IMR-90 (cell line): ENCODE measurements at regions not wholly inside any gene's neighbourhood (a gene's known extent, or its start where the extent isn't known, plus 50 kb on each side); places are given as distances from the start of the nearest gene placed in this dataset.

Experiments used
- ATAC-seq: fragments of 200-7000 bp; cut with Tn5 transposase; 2 replicates; pipeline ENCODE4 v1.9.1; 2020; ENCODE audit warnings: low read depth, mild to moderate bottlenecking, moderate library complexity
- BruUV-seq: library from RNA; stranded (reverse); fragments of 400-500 nt; replicated peaks from 2 replicates; lab custom pipeline; 2021; lab: Mats Ljungman, UMichigan
- CTCF ChIA-PET: fragments of 300-600 bp; formaldehyde crosslinking; extraction: SDS; loops from one replicate; lab custom pipeline; 2021; ENCODE audit warnings: antibody characterized with exemption; lab: Yijun Ruan, JAX
- POLR2A ChIA-PET: fragments of 300-600 bp; sonication (Branson Sonifier 250); formaldehyde crosslinking; loops from one replicate; lab custom pipeline; 2022; ENCODE audit warnings: antibody characterized with exemption; ENCODE audit not compliant: unreplicated experiment; lab: Charles Lee
- DNase-seq: peaks from one replicate; pipeline ENCODE4 v3.0.0; 2013
- H2AFZ ChIP-seq: replicated peaks from 2 replicates; pipeline ENCODE3; 2013; ENCODE audit warnings: low read length, mild to moderate bottlenecking; ENCODE audit not compliant: poor library complexity
- H2AK5ac ChIP-seq: 2 replicates; pipeline ENCODE4 v1.6.1; 2013; ENCODE audit warnings: low read depth, low read length, inconsistent platforms
- H2AK9ac ChIP-seq: replicated peaks from 2 replicates; pipeline ENCODE3; 2013; ENCODE audit warnings: mild to moderate bottlenecking, low read depth, low read length, moderate library complexity; ENCODE audit not compliant: poor library complexity
- H2BK120ac ChIP-seq: 2 replicates; pipeline ENCODE4 v1.6.1; 2013; ENCODE audit warnings: low read depth, low read length, inconsistent platforms
- H2BK15ac ChIP-seq: 3 replicates; pipeline ENCODE4 v1.6.1; 2013; ENCODE audit warnings: low read depth, low read length, inconsistent platforms
- H2BK20ac ChIP-seq: 2 replicates; pipeline ENCODE4 v1.6.1; 2013; ENCODE audit warnings: low read depth, mild to moderate bottlenecking, inconsistent platforms, low read length, moderate library complexity
- H2BK5ac ChIP-seq: 2 replicates; pipeline ENCODE4 v1.6.1; 2013; ENCODE audit warnings: mild to moderate bottlenecking, low read depth, low read length, inconsistent platforms; ENCODE audit not compliant: poor library complexity, severe bottlenecking
- H3K14ac ChIP-seq: replicated peaks from 2 replicates; pipeline ENCODE4 v1.6.1; 2013; ENCODE audit warnings: low read depth, low read length, inconsistent platforms
- H3K18ac ChIP-seq: 2 replicates; pipeline ENCODE4 v1.6.1; 2013; ENCODE audit warnings: low read depth, low read length, control low read depth
- H3K23ac ChIP-seq: 2 replicates; pipeline ENCODE4 v1.6.1; 2013; ENCODE audit warnings: low read depth, low read length, inconsistent platforms
- H3K27ac ChIP-seq: 2 replicates; pipeline ENCODE4 v1.5.1; 2013; ENCODE audit warnings: mild to moderate bottlenecking, control low read depth, low read length; ENCODE audit not compliant: insufficient read depth
- H3K27me3 ChIP-seq: 2 replicates; pipeline ENCODE4 v1.6.1; 2013; ENCODE audit warnings: low read length; ENCODE audit not compliant: control insufficient read depth, insufficient read depth
- H3K36me3 ChIP-seq: 2 replicates; pipeline ENCODE4 v1.6.1; 2013; ENCODE audit warnings: low read length, mixed read lengths; ENCODE audit not compliant: control insufficient read depth, insufficient read depth
- H3K4ac ChIP-seq: 2 replicates; pipeline ENCODE4 v1.6.1; 2013; ENCODE audit warnings: low read depth, low read length, inconsistent platforms
- H3K4me1 ChIP-seq: 2 replicates; pipeline ENCODE4 v1.6.1; 2013; ENCODE audit warnings: low read length, mixed read lengths; ENCODE audit not compliant: control insufficient read depth, insufficient read depth
- H3K4me2 ChIP-seq: 2 replicates; pipeline ENCODE4 v1.6.1; 2013; ENCODE audit warnings: low read depth, mild to moderate bottlenecking, control low read depth, low read length, moderate library complexity
- H3K4me3 ChIP-seq: 2 replicates; pipeline ENCODE4 v1.5.1; 2013; ENCODE audit warnings: low read depth, mild to moderate bottlenecking, control low read depth, low read length, moderate library complexity; ENCODE audit not compliant: insufficient read depth
- H3K56ac ChIP-seq: 2 replicates; pipeline ENCODE4 v1.6.1; 2013; ENCODE audit warnings: low read length, inconsistent platforms; ENCODE audit not compliant: insufficient read depth; ENCODE audit errors: extremely low read depth
- H3K79me1 ChIP-seq, 2 experiments: 2 replicates each; pipeline ENCODE4 v1.6.1; 2013; ENCODE audit warnings: low read length in 2 of 2, inconsistent platforms in 1 of 2, low read depth in 1 of 2
- H3K9ac ChIP-seq: 2 replicates; pipeline ENCODE4 v1.6.1; 2013; ENCODE audit warnings: low read depth, low read length, control low read depth
- H3K9me1 ChIP-seq: 2 replicates; pipeline ENCODE4 v1.6.1; 2013; ENCODE audit warnings: low read length, inconsistent platforms; ENCODE audit not compliant: insufficient read depth
- H3K9me3 ChIP-seq: 2 replicates; pipeline ENCODE4 v1.6.1; 2013; ENCODE audit warnings: low read length; ENCODE audit not compliant: control insufficient read depth, insufficient read depth
- H4K20me1 ChIP-seq: 2 replicates; pipeline ENCODE4 v1.6.1; 2013; ENCODE audit warnings: low read length, inconsistent platforms; ENCODE audit not compliant: insufficient read depth
- H4K5ac ChIP-seq: 2 replicates; pipeline ENCODE4 v1.6.1; 2013; ENCODE audit warnings: mild to moderate bottlenecking, low read depth, low read length, control low read depth
- H4K8ac ChIP-seq, 2 experiments: 2 replicates each; pipeline ENCODE4 v1.6.1; 2013; ENCODE audit warnings: low read depth in 2 of 2, low read length in 2 of 2, control low read depth in 1 of 2, inconsistent platforms in 1 of 2
- H4K91ac ChIP-seq: 2 replicates; pipeline ENCODE4 v1.6.1; 2013; ENCODE audit warnings: low read depth, low read length, inconsistent platforms; ENCODE audit not compliant: insufficient read depth
- BHLHE40 ChIP-seq: fragments of 150-350 bp; IDR thresholded peaks from 2 replicates; pipeline ENCODE4 v1.6.1; 2016; ENCODE audit warnings: mild to moderate bottlenecking, low read depth, low read length
- CEBPB ChIP-seq: IDR thresholded peaks from 2 replicates; pipeline ENCODE4 v1.6.1; 2012; ENCODE audit warnings: low read depth, low read length, improper control_type of control experiment
- CHD1 ChIP-seq: IDR thresholded peaks from 2 replicates; pipeline ENCODE4 v1.6.1; 2012; ENCODE audit warnings: low read depth, low read length, improper control_type of control experiment
- ELK1 ChIP-seq: fragments of 150-350 bp; IDR thresholded peaks from 2 replicates; pipeline ENCODE4 v1.6.1; 2016; ENCODE audit warnings: low read depth, mild to moderate bottlenecking, low read length, moderate library complexity, borderline replicate concordance
- FOS ChIP-seq: fragments of 150-350 bp; IDR thresholded peaks from 2 replicates; pipeline ENCODE4 v1.6.1; 2016; ENCODE audit warnings: low read depth, low read length
- MAFK ChIP-seq: IDR thresholded peaks from 2 replicates; pipeline ENCODE4 v1.6.1; 2012; ENCODE audit warnings: low read depth, low read length, improper control_type of control experiment
- MAZ ChIP-seq: IDR thresholded peaks from 2 replicates; pipeline ENCODE4 v1.6.1; 2012; ENCODE audit warnings: low read depth, mild to moderate bottlenecking, low read length, improper control_type of control experiment, moderate library complexity, borderline replicate concordance
- MXI1 ChIP-seq: IDR thresholded peaks from 2 replicates; pipeline ENCODE4 v1.6.1; 2012; ENCODE audit warnings: low read depth, mild to moderate bottlenecking, low read length, moderate library complexity, borderline replicate concordance
- NFE2L2 ChIP-seq: fragments of 150-350 bp; IDR thresholded peaks from 2 replicates; pipeline ENCODE4 v1.6.1; 2016; ENCODE audit warnings: low read depth, mild to moderate bottlenecking, low read length
- POLR2A ChIP-seq: IDR thresholded peaks from 2 replicates; pipeline ENCODE4 v1.6.1; 2012; ENCODE audit warnings: mild to moderate bottlenecking, low read depth, low read length
- RAD21 ChIP-seq: IDR thresholded peaks from 2 replicates; pipeline ENCODE4 v1.6.1; 2012; ENCODE audit warnings: low read length, improper control_type of control experiment
- RCOR1 ChIP-seq: IDR thresholded peaks from 2 replicates; pipeline ENCODE4 v1.6.1; 2012; ENCODE audit warnings: mild to moderate bottlenecking, low read length, improper control_type of control experiment; ENCODE audit not compliant: insufficient replicate concordance
- RFX5 ChIP-seq: IDR thresholded peaks from 2 replicates; pipeline ENCODE4 v1.8.0; 2012; ENCODE audit warnings: low read depth, mild to moderate bottlenecking, low read length, moderate library complexity
- SMC3 ChIP-seq: fragments of 150-350 bp; IDR thresholded peaks from 2 replicates; pipeline ENCODE4 v1.6.1; 2016; ENCODE audit warnings: low read depth, mild to moderate bottlenecking, antibody characterized with exemption, low read length, moderate library complexity
- WGBS, 2 experiments: methylation state at CpG; one replicate each; pipeline versions ENCODE4 v1.1.5 to v1.1.7; 2013; ENCODE audit warnings: missing lambda C conversion rate in 2 of 2; ENCODE audit not compliant: insufficient read length in 1 of 2; ENCODE audit errors: extremely low coverage in 2 of 2; 5-methylcytosine and 5-hydroxymethylcytosine counted together
- dilution Hi-C: fragments of 300-500 bp; cut with HindIII; formaldehyde crosslinking; loops from one replicate; pipeline ENCODE4 v1.14.3; 2018; ENCODE audit warnings: low sequenced_read_pairs; ENCODE audit not compliant: unreplicated experiment
- in situ Hi-C: fragments of 300-500 bp; cut with MboI; formaldehyde crosslinking; loops from 3 replicates; pipeline ENCODE4 v1.14.3; 2019; ENCODE audit warnings: low sequenced_read_pairs, inconsistent platforms, mixed read lengths
- intact Hi-C: fragments of 100-400 bp; cut with micrococcal nuclease; formaldehyde crosslinking; loops from 2 replicates; pipeline ENCODE4 v1.10.0; 2022
- TF ChIP-seq, protein P1 (sequence below): conservative IDR thresholded peaks from 2 replicates; pipeline ENCODE4 v1.5.1; 2012; ENCODE audit warnings: mild to moderate bottlenecking, low read depth, low read length, improper control_type of control experiment
- TF ChIP-seq, protein P2 (sequence below): fragments of 150-350 bp; IDR thresholded peaks from 2 replicates; pipeline ENCODE4 v1.6.1; 2017; ENCODE audit warnings: mild to moderate bottlenecking, antibody characterized with exemption, low read length, low read depth

DNA sequence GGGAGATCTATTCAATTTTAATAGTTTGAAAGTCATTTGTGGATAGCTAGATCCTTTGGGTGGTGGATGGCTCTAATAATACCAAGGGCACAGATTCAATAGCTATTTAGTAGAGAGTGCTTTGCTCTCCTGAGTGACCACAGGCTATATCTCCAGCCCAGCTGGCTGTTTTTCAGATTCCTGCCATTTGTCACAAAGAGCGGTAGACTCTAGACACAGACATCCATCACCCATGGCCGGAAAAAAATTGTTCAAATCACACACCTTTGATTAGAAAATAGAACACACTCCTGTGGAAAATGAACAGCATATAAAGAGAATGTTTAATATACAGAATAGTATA lies 171.6 kb upstream of the MITF start:
- Histone ChIP-seq H3K14ac (no peak overlapping the region), H3K27ac (no peak overlapping the region), H4K91ac (no peak overlapping the region), H4K20me1 (no peaks in the 10 kb centered on the region), H2AK9ac (no peak overlapping the region), H3K36me3 (no peaks in the 10 kb centered on the region), H3K4ac (no peak overlapping the region), H2BK15ac (no peak overlapping the region), H3K18ac (no peak overlapping the region), H4K8ac (no peak overlapping the region), H2AK5ac (no peak overlapping the region), H3K27me3 (no peaks in the 10 kb centered on the region; the same call in 1 of the 2 replicates), H4K5ac (no peak overlapping the region), H3K79me1 (no peaks in the 10 kb centered on the region), H2BK5ac (no peak overlapping the region), H3K56ac (no peak overlapping the region), H3K23ac (no peak overlapping the region), H3K9ac (no peak overlapping the region), H3K9me3 (no peaks in the 10 kb centered on the region), H3K9me1 (no peaks in the 10 kb centered on the region), H2BK20ac (no peak overlapping the region), H2BK120ac (no peak overlapping the region), H3K4me3 (no peak overlapping the region), H3K4me2 (no peak overlapping the region), H2AFZ (no peak overlapping the region), H3K4me1 (no peaks in the 10 kb centered on the region)
- no peak for TF ChIP-seq SMC3
- no peak for TF ChIP-seq FOS
- TF ChIP-seq POLR2A = no peak
- TF ChIP-seq MXI1 = no peak
- no peak for TF ChIP-seq NFE2L2
- no peak for TF ChIP-seq MAFK
- TF ChIP-seq MAZ = no peak
- TF ChIP-seq, protein P1, sequence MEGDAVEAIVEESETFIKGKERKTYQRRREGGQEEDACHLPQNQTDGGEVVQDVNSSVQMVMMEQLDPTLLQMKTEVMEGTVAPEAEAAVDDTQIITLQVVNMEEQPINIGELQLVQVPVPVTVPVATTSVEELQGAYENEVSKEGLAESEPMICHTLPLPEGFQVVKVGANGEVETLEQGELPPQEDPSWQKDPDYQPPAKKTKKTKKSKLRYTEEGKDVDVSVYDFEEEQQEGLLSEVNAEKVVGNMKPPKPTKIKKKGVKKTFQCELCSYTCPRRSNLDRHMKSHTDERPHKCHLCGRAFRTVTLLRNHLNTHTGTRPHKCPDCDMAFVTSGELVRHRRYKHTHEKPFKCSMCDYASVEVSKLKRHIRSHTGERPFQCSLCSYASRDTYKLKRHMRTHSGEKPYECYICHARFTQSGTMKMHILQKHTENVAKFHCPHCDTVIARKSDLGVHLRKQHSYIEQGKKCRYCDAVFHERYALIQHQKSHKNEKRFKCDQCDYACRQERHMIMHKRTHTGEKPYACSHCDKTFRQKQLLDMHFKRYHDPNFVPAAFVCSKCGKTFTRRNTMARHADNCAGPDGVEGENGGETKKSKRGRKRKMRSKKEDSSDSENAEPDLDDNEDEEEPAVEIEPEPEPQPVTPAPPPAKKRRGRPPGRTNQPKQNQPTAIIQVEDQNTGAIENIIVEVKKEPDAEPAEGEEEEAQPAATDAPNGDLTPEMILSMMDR = no peak
- TF ChIP-seq RFX5 = no peak
- TF ChIP-seq CHD1 = no peak
- TF ChIP-seq BHLHE40 = no peak
- no peak for TF ChIP-seq ELK1
- TF ChIP-seq RCOR1 = no peak
- TF ChIP-seq, protein P2, sequence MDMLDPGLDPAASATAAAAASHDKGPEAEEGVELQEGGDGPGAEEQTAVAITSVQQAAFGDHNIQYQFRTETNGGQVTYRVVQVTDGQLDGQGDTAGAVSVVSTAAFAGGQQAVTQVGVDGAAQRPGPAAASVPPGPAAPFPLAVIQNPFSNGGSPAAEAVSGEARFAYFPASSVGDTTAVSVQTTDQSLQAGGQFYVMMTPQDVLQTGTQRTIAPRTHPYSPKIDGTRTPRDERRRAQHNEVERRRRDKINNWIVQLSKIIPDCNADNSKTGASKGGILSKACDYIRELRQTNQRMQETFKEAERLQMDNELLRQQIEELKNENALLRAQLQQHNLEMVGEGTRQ = no peak
- TF ChIP-seq RAD21 = no peak
- no peak for TF ChIP-seq CEBPB
- POLR2A ChIA-PET = no interaction called here
- dilution Hi-C loops = no loop called here
- no peak for DNase-seq
- in situ Hi-C loops = no loop called here
- no peak for ATAC-seq
- CTCF ChIA-PET = no interaction called here
- intact Hi-C loops = no loop called here
- BruUV-seq = no TSS peak
- WGBS, 2 experiments = no CpG with 5 or more reads among the region's 2 CpGs
